IMR-90 (cell line): ENCODE measurements at regions not wholly inside any gene's neighbourhood (a gene's known extent, or its start where the extent isn't known, plus 50 kb on each side); places are given as distances from the start of the nearest gene placed in this dataset.

Experiments used
- ATAC-seq: fragments of 200-7000 bp; cut with Tn5 transposase; 2 replicates; pipeline ENCODE4 v1.9.1; 2020; ENCODE audit warnings: low read depth, mild to moderate bottlenecking, moderate library complexity
- BruUV-seq: library from RNA; stranded (reverse); fragments of 400-500 nt; replicated peaks from 2 replicates; lab custom pipeline; 2021; lab: Mats Ljungman, UMichigan
- CTCF ChIA-PET: fragments of 300-600 bp; formaldehyde crosslinking; extraction: SDS; loops from one replicate; lab custom pipeline; 2021; ENCODE audit warnings: antibody characterized with exemption; lab: Yijun Ruan, JAX
- POLR2A ChIA-PET: fragments of 300-600 bp; sonication (Branson Sonifier 250); formaldehyde crosslinking; loops from one replicate; lab custom pipeline; 2022; ENCODE audit warnings: antibody characterized with exemption; ENCODE audit not compliant: unreplicated experiment; lab: Charles Lee
- DNase-seq: peaks from one replicate; pipeline ENCODE4 v3.0.0; 2013
- H2AFZ ChIP-seq: replicated peaks from 2 replicates; pipeline ENCODE3; 2013; ENCODE audit warnings: low read length, mild to moderate bottlenecking; ENCODE audit not compliant: poor library complexity
- H2AK5ac ChIP-seq: 2 replicates; pipeline ENCODE4 v1.6.1; 2013; ENCODE audit warnings: low read depth, low read length, inconsistent platforms
- H2AK9ac ChIP-seq: replicated peaks from 2 replicates; pipeline ENCODE3; 2013; ENCODE audit warnings: mild to moderate bottlenecking, low read depth, low read length, moderate library complexity; ENCODE audit not compliant: poor library complexity
- H2BK120ac ChIP-seq: 2 replicates; pipeline ENCODE4 v1.6.1; 2013; ENCODE audit warnings: low read depth, low read length, inconsistent platforms
- H2BK15ac ChIP-seq: 3 replicates; pipeline ENCODE4 v1.6.1; 2013; ENCODE audit warnings: low read depth, low read length, inconsistent platforms
- H2BK20ac ChIP-seq: 2 replicates; pipeline ENCODE4 v1.6.1; 2013; ENCODE audit warnings: low read depth, mild to moderate bottlenecking, inconsistent platforms, low read length, moderate library complexity
- H2BK5ac ChIP-seq: 2 replicates; pipeline ENCODE4 v1.6.1; 2013; ENCODE audit warnings: mild to moderate bottlenecking, low read depth, low read length, inconsistent platforms; ENCODE audit not compliant: poor library complexity, severe bottlenecking
- H3K14ac ChIP-seq: replicated peaks from 2 replicates; pipeline ENCODE4 v1.6.1; 2013; ENCODE audit warnings: low read depth, low read length, inconsistent platforms
- H3K18ac ChIP-seq: 2 replicates; pipeline ENCODE4 v1.6.1; 2013; ENCODE audit warnings: low read depth, low read length, control low read depth
- H3K23ac ChIP-seq: 2 replicates; pipeline ENCODE4 v1.6.1; 2013; ENCODE audit warnings: low read depth, low read length, inconsistent platforms
- H3K27ac ChIP-seq: 2 replicates; pipeline ENCODE4 v1.5.1; 2013; ENCODE audit warnings: mild to moderate bottlenecking, control low read depth, low read length; ENCODE audit not compliant: insufficient read depth
- H3K27me3 ChIP-seq: 2 replicates; pipeline ENCODE4 v1.6.1; 2013; ENCODE audit warnings: low read length; ENCODE audit not compliant: control insufficient read depth, insufficient read depth
- H3K36me3 ChIP-seq: 2 replicates; pipeline ENCODE4 v1.6.1; 2013; ENCODE audit warnings: low read length, mixed read lengths; ENCODE audit not compliant: control insufficient read depth, insufficient read depth
- H3K4ac ChIP-seq: 2 replicates; pipeline ENCODE4 v1.6.1; 2013; ENCODE audit warnings: low read depth, low read length, inconsistent platforms
- H3K4me1 ChIP-seq: 2 replicates; pipeline ENCODE4 v1.6.1; 2013; ENCODE audit warnings: low read length, mixed read lengths; ENCODE audit not compliant: control insufficient read depth, insufficient read depth
- H3K4me2 ChIP-seq: 2 replicates; pipeline ENCODE4 v1.6.1; 2013; ENCODE audit warnings: low read depth, mild to moderate bottlenecking, control low read depth, low read length, moderate library complexity
- H3K4me3 ChIP-seq: 2 replicates; pipeline ENCODE4 v1.5.1; 2013; ENCODE audit warnings: low read depth, mild to moderate bottlenecking, control low read depth, low read length, moderate library complexity; ENCODE audit not compliant: insufficient read depth
- H3K56ac ChIP-seq: 2 replicates; pipeline ENCODE4 v1.6.1; 2013; ENCODE audit warnings: low read length, inconsistent platforms; ENCODE audit not compliant: insufficient read depth; ENCODE audit errors: extremely low read depth
- H3K79me1 ChIP-seq, 2 experiments: 2 replicates each; pipeline ENCODE4 v1.6.1; 2013; ENCODE audit warnings: low read length in 2 of 2, inconsistent platforms in 1 of 2, low read depth in 1 of 2
- H3K9ac ChIP-seq: 2 replicates; pipeline ENCODE4 v1.6.1; 2013; ENCODE audit warnings: low read depth, low read length, control low read depth
- H3K9me1 ChIP-seq: 2 replicates; pipeline ENCODE4 v1.6.1; 2013; ENCODE audit warnings: low read length, inconsistent platforms; ENCODE audit not compliant: insufficient read depth
- H3K9me3 ChIP-seq: 2 replicates; pipeline ENCODE4 v1.6.1; 2013; ENCODE audit warnings: low read length; ENCODE audit not compliant: control insufficient read depth, insufficient read depth
- H4K20me1 ChIP-seq: 2 replicates; pipeline ENCODE4 v1.6.1; 2013; ENCODE audit warnings: low read length, inconsistent platforms; ENCODE audit not compliant: insufficient read depth
- H4K5ac ChIP-seq: 2 replicates; pipeline ENCODE4 v1.6.1; 2013; ENCODE audit warnings: mild to moderate bottlenecking, low read depth, low read length, control low read depth
- H4K8ac ChIP-seq, 2 experiments: 2 replicates each; pipeline ENCODE4 v1.6.1; 2013; ENCODE audit warnings: low read depth in 2 of 2, low read length in 2 of 2, control low read depth in 1 of 2, inconsistent platforms in 1 of 2
- H4K91ac ChIP-seq: 2 replicates; pipeline ENCODE4 v1.6.1; 2013; ENCODE audit warnings: low read depth, low read length, inconsistent platforms; ENCODE audit not compliant: insufficient read depth
- BHLHE40 ChIP-seq: fragments of 150-350 bp; IDR thresholded peaks from 2 replicates; pipeline ENCODE4 v1.6.1; 2016; ENCODE audit warnings: mild to moderate bottlenecking, low read depth, low read length
- FOS ChIP-seq: fragments of 150-350 bp; IDR thresholded peaks from 2 replicates; pipeline ENCODE4 v1.6.1; 2016; ENCODE audit warnings: low read depth, low read length
- MAZ ChIP-seq: IDR thresholded peaks from 2 replicates; pipeline ENCODE4 v1.6.1; 2012; ENCODE audit warnings: low read depth, mild to moderate bottlenecking, low read length, improper control_type of control experiment, moderate library complexity, borderline replicate concordance
- MXI1 ChIP-seq: IDR thresholded peaks from 2 replicates; pipeline ENCODE4 v1.6.1; 2012; ENCODE audit warnings: low read depth, mild to moderate bottlenecking, low read length, moderate library complexity, borderline replicate concordance
- SMC3 ChIP-seq: fragments of 150-350 bp; IDR thresholded peaks from 2 replicates; pipeline ENCODE4 v1.6.1; 2016; ENCODE audit warnings: low read depth, mild to moderate bottlenecking, antibody characterized with exemption, low read length, moderate library complexity
- WGBS, 2 experiments: methylation state at CpG; one replicate each; pipeline versions ENCODE4 v1.1.5 to v1.1.7; 2013; ENCODE audit warnings: missing lambda C conversion rate in 2 of 2; ENCODE audit not compliant: insufficient read length in 1 of 2; ENCODE audit errors: extremely low coverage in 2 of 2; 5-methylcytosine and 5-hydroxymethylcytosine counted together
- dilution Hi-C: fragments of 300-500 bp; cut with HindIII; formaldehyde crosslinking; loops from one replicate; pipeline ENCODE4 v1.14.3; 2018; ENCODE audit warnings: low sequenced_read_pairs; ENCODE audit not compliant: unreplicated experiment
- in situ Hi-C: fragments of 300-500 bp; cut with MboI; formaldehyde crosslinking; loops from 3 replicates; pipeline ENCODE4 v1.14.3; 2019; ENCODE audit warnings: low sequenced_read_pairs, inconsistent platforms, mixed read lengths
- intact Hi-C: fragments of 100-400 bp; cut with micrococcal nuclease; formaldehyde crosslinking; loops from 2 replicates; pipeline ENCODE4 v1.10.0; 2022

DNA sequence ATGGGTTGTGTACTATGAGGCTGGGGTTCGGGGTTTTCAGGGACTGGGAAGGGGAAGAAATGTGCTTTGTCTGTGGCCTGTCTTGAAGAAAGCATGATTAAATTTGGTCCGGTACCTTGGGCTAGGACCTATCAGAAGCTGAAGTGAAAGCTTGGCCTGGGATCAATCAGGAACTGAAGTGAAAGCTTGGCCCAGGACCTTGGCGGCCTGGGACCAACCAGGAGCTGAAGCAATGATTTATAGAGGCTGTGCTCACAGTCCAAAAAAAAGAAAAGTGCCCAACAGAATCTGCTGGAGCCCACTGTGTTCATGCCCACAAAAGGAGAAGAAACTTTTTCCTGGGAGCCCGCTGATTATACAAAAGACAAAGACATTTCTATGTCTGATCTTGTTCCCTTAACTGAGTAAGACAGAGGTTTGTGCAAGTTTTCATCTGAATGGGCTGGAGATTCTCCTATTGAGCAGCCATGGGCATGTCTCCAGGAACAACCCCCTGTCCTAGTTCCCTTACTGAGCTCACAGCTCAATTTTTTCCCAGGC is 1427.9 kb downstream of the FAM133A start:
- no TSS peak for BruUV-seq
- no peak overlapping the region for H2AFZ ChIP-seq
- H3K79me1 ChIP-seq = no peaks in the 10 kb centered on the region
- no peak for DNase-seq
- no peak overlapping the region for H3K27ac ChIP-seq
- no peak overlapping the region for H3K18ac ChIP-seq
- no peak overlapping the region for H3K14ac ChIP-seq
- in situ Hi-C loops = no loop called here
- no peak overlapping the region for H3K4me2 ChIP-seq
- H3K36me3 ChIP-seq = no peaks in the 10 kb centered on the region
- ChIA-PET POLR2A (no interaction called here), CTCF (interaction anchor here (1.1 kb wide), 1 partner anchor 26 kb away, joined by 3 read pairs; no protein-coding TSS in a partner anchor)
- intact Hi-C loops = no loop called here
- no peak overlapping the region for H2BK20ac ChIP-seq
- H4K5ac ChIP-seq = no peak overlapping the region
- H2AK9ac ChIP-seq = no peak overlapping the region
- no peak overlapping the region for H4K91ac ChIP-seq
- H3K27me3 ChIP-seq = no peaks in the 10 kb centered on the region; the same call in 1 of the 2 replicates
- no peak overlapping the region for H2BK15ac ChIP-seq
- no peak overlapping the region for H2BK5ac ChIP-seq
- H3K23ac ChIP-seq = no peak overlapping the region
- no peak overlapping the region for H2AK5ac ChIP-seq
- no peaks in the 10 kb centered on the region for H3K4me1 ChIP-seq
- H4K20me1 ChIP-seq = no peaks in the 10 kb centered on the region
- dilution Hi-C loops = no loop called here
- no peaks in the 10 kb centered on the region for H3K9me3 ChIP-seq
- H3K9ac ChIP-seq = no peak overlapping the region
- H2BK120ac ChIP-seq = no peak overlapping the region
- ATAC-seq = no peak
- WGBS, 2 experiments = 31% methylated on average over 2 of the region's 4 CpGs; no CpG with 5 or more reads in 1 of the 2 experiments
- TF ChIP-seq BHLHE40 (no peak), MAZ (no peak), FOS (no peak), SMC3 (no peak), MXI1 (no peak)
- no peak overlapping the region for H3K4ac ChIP-seq
- no peak overlapping the region for H4K8ac ChIP-seq
- no peak overlapping the region for H3K4me3 ChIP-seq
- H3K56ac ChIP-seq = no peak overlapping the region
- H3K9me1 ChIP-seq = no peaks in the 10 kb centered on the region
